ENCODE measurements at regions not wholly inside any gene's neighbourhood (a gene's known extent, or its start where the extent isn't known, plus 50 kb on each side); places are given as distances from the start of the nearest gene placed in this dataset.

DNA sequence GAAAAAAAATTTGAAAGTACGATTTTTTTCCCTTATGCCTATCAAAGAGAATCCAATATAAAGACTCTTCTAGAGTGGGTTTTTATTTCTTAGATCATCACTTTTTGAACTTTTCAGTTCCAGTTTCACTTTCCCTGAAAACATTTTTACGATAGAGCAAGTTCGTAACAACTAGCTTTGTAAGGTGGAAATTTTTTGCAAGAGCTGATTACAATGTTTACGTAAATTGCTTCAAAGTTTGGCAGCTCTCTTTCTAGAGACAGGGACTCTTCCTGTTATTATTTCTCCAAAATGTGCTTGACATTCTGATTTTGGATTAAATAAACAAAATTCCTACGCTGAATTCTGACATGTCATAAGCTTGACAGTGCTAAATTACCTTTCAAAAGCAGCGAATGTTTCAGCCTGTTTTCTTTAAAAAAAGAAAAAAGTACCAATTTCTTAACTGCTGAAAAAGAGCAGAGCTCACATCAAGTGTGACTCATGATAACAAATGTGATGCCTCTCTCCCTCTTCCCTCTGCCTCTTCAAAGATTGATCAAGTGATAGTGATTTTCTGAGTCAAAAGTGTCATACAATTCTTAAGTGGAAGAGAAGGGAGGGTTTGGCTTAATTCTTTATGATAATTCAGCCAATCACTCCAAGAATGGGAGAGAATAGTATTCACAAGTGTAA, 175.2 kb downstream of the KCNJ2 start (continued):
- TF ChIP-seq, protein P1, sequence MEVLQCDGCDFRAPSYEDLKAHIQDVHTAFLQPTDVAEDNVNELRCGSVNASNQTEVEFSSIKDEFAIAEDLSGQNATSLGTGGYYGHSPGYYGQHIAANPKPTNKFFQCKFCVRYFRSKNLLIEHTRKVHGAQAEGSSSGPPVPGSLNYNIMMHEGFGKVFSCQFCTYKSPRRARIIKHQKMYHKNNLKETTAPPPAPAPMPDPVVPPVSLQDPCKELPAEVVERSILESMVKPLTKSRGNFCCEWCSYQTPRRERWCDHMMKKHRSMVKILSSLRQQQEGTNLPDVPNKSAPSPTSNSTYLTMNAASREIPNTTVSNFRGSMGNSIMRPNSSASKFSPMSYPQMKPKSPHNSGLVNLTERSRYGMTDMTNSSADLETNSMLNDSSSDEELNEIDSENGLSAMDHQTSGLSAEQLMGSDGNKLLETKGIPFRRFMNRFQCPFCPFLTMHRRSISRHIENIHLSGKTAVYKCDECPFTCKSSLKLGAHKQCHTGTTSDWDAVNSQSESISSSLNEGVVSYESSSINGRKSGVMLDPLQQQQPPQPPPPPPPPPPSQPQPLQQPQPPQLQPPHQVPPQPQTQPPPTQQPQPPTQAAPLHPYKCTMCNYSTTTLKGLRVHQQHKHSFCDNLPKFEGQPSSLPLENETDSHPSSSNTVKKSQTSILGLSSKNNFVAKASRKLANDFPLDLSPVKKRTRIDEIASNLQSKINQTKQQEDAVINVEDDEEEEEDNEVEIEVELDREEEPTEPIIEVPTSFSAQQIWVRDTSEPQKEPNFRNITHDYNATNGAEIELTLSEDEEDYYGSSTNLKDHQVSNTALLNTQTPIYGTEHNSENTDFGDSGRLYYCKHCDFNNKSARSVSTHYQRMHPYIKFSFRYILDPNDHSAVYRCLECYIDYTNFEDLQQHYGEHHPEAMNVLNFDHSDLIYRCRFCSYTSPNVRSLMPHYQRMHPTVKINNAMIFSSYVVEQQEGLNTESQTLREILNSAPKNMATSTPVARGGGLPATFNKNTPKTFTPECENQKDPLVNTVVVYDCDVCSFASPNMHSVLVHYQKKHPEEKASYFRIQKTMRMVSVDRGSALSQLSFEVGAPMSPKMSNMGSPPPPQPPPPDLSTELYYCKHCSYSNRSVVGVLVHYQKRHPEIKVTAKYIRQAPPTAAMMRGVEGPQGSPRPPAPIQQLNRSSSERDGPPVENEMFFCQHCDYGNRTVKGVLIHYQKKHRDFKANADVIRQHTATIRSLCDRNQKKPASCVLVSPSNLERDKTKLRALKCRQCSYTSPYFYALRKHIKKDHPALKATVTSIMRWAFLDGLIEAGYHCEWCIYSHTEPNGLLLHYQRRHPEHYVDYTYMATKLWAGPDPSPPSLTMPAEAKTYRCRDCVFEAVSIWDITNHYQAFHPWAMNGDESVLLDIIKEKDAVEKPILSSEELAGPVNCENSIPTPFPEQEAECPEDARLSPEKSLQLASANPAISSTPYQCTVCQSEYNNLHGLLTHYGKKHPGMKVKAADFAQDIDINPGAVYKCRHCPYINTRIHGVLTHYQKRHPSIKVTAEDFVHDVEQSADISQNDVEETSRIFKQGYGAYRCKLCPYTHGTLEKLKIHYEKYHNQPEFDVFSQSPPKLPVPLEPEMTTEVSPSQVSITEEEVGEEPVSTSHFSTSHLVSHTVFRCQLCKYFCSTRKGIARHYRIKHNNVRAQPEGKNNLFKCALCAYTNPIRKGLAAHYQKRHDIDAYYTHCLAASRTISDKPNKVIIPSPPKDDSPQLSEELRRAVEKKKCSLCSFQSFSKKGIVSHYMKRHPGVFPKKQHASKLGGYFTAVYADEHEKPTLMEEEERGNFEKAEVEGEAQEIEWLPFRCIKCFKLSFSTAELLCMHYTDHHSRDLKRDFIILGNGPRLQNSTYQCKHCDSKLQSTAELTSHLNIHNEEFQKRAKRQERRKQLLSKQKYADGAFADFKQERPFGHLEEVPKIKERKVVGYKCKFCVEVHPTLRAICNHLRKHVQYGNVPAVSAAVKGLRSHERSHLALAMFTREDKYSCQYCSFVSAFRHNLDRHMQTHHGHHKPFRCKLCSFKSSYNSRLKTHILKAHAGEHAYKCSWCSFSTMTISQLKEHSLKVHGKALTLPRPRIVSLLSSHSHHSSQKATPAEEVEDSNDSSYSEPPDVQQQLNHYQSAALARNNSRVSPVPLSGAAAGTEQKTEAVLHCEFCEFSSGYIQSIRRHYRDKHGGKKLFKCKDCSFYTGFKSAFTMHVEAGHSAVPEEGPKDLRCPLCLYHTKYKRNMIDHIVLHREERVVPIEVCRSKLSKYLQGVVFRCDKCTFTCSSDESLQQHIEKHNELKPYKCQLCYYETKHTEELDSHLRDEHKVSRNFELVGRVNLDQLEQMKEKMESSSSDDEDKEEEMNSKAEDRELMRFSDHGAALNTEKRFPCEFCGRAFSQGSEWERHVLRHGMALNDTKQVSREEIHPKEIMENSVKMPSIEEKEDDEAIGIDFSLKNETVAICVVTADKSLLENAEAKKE (CRISPR knock-in tag; IDR thresholded peaks at IDR 0.05): no peak
- TF ChIP-seq, protein P2, sequence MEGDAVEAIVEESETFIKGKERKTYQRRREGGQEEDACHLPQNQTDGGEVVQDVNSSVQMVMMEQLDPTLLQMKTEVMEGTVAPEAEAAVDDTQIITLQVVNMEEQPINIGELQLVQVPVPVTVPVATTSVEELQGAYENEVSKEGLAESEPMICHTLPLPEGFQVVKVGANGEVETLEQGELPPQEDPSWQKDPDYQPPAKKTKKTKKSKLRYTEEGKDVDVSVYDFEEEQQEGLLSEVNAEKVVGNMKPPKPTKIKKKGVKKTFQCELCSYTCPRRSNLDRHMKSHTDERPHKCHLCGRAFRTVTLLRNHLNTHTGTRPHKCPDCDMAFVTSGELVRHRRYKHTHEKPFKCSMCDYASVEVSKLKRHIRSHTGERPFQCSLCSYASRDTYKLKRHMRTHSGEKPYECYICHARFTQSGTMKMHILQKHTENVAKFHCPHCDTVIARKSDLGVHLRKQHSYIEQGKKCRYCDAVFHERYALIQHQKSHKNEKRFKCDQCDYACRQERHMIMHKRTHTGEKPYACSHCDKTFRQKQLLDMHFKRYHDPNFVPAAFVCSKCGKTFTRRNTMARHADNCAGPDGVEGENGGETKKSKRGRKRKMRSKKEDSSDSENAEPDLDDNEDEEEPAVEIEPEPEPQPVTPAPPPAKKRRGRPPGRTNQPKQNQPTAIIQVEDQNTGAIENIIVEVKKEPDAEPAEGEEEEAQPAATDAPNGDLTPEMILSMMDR (conservative IDR thresholded peaks at IDR 0.05; ENCODE audit: low read depth in 2 of 2): no peak
- TF ChIP-seq EZH2 (IDR thresholded peaks at IDR 0.05; ENCODE audit: low read depth, unreplicated experiment) (no peak), JUNB (IDR thresholded peaks at IDR 0.05; ENCODE audit: unreplicated experiment) (no peak), ZNF331 (CRISPR knock-in tag; IDR thresholded peaks at IDR 0.05; ENCODE audit: low read depth) (no peak), ZNF114 (CRISPR knock-in tag; IDR thresholded peaks at IDR 0.05) (no peak)
- TF ChIP-seq, protein P3, sequence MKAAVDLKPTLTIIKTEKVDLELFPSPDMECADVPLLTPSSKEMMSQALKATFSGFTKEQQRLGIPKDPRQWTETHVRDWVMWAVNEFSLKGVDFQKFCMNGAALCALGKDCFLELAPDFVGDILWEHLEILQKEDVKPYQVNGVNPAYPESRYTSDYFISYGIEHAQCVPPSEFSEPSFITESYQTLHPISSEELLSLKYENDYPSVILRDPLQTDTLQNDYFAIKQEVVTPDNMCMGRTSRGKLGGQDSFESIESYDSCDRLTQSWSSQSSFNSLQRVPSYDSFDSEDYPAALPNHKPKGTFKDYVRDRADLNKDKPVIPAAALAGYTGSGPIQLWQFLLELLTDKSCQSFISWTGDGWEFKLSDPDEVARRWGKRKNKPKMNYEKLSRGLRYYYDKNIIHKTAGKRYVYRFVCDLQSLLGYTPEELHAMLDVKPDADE (IDR thresholded peaks at IDR 0.05): no peak

Measured in GM23338 (cell line).